GM12864 (cell line): ENCODE measurements at regions not wholly inside any gene's neighbourhood (a gene's known extent, or its start where the extent isn't known, plus 50 kb on each side); places are given as distances from the start of the nearest gene placed in this dataset.
"Not testable (repeated sequence)": the region's sequence is repeated elsewhere in the genome, so short reads cannot be mapped to it uniquely, and the experiment has no call there.

ENCODE experiments used
- DNase-seq: peaks from one replicate; pipeline ENCODE4 v3.0.0-alpha.2; 2011; ENCODE audit warnings: low read depth
- H3K4me3 ChIP-seq: 2 replicates; pipeline ENCODE4 v1.5.1; 2011; ENCODE audit warnings: mild to moderate bottlenecking, low read depth, low read length, control low read depth
- TF ChIP-seq, protein P1 (sequence below): IDR thresholded peaks from 2 replicates; pipeline ENCODE4 v1.5.1; 2011; ENCODE audit warnings: low read depth, mild to moderate bottlenecking, moderate library complexity, low read length, control low read depth, inconsistent platforms; ENCODE audit errors: missing control alignments

DNA sequence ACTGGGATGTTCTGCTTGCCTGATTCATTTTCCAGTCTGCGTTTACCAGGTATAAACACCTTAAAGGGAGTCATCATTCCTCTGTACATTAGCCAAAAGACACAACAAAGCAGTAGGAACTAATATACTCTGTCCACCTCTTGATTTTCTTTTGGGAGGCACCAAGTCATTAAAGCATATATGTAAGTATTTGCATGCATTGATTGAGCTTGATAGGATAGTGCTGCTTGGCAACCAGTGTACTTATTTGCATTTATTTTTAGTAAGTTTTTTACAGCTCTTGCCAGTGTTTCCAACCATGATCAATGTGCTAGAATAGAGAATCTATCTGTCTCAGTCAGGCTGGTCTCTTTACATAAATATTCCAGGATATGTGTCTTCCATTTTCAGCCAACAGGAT, 353.3 kb upstream of the SEMA3C start:
- TF ChIP-seq, protein P1, sequence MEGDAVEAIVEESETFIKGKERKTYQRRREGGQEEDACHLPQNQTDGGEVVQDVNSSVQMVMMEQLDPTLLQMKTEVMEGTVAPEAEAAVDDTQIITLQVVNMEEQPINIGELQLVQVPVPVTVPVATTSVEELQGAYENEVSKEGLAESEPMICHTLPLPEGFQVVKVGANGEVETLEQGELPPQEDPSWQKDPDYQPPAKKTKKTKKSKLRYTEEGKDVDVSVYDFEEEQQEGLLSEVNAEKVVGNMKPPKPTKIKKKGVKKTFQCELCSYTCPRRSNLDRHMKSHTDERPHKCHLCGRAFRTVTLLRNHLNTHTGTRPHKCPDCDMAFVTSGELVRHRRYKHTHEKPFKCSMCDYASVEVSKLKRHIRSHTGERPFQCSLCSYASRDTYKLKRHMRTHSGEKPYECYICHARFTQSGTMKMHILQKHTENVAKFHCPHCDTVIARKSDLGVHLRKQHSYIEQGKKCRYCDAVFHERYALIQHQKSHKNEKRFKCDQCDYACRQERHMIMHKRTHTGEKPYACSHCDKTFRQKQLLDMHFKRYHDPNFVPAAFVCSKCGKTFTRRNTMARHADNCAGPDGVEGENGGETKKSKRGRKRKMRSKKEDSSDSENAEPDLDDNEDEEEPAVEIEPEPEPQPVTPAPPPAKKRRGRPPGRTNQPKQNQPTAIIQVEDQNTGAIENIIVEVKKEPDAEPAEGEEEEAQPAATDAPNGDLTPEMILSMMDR, result no peak
- no peak for DNase-seq
- no peak overlapping the region for H3K4me3 ChIP-seq

DNA sequence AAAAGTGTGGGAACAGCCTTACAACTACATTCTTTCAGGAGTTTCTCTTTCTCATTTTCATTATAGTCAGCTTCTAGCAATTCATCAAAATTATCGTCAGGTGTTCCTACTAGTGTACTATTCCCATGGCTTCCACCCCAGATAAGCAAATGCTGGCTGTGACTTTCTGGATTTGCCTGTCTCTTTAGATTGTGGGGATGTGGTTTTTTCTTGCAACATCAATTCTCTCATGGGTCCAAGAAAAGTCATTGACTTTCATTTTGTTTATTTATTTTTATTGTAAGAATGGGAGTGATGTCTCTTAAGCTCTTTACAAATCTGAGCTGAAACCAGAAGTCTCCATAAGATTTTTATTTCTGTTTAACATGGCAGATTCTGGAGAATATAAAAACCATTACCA, 349.7 kb upstream of the SEMA3C start:
- DNase-seq, result no peak
- TF ChIP-seq, protein P1, result no peak
- H3K4me3 ChIP-seq, result no peak overlapping the region

GRCh38 chr7:81267508-81267907, 348.7 kb upstream of the SEMA3C start:
- no peak for DNase-seq

GRCh38 chr7:81264116-81264515, 345.3 kb upstream of the SEMA3C start:
- no peak overlapping the region for H3K4me3 ChIP-seq
- TF ChIP-seq, protein P1, result no peak
- DNase-seq, result no peak

More at GRCh38 chr7:81267508-81267907, 348.7 kb upstream of the SEMA3C start:
- TF ChIP-seq, protein P1, result no peak
- no peak overlapping the region for H3K4me3 ChIP-seq

- TF ChIP-seq, protein P1, result no peak
- no peak for DNase-seq
- no peak overlapping the region for H3K4me3 ChIP-seq
These were observed 341.3 kb upstream of the SEMA3C start for GRCh38 chr7:81260152-81260551.

DNA sequence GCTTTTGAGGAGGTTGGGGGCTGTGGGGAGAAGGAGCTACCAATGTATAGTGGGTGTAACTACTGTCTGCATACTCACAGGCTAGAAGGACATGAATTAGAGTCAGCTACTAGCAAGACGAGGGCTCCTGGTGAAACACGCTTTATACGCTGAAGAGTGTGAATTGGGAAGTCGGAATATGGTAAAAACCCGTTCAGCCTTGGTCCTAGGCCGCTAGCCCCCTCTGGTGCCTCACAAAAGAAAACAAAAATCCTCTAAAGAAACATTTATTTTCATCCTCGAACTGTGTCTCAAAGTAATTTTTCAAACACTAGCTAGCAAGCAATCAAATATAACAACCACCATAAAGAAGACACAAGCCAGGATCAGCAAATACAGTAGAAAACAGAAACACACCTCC, 338.1 kb upstream of the SEMA3C start:
- no peak for DNase-seq
- no peak overlapping the region for H3K4me3 ChIP-seq
- TF ChIP-seq, protein P1, result no peak

DNA sequence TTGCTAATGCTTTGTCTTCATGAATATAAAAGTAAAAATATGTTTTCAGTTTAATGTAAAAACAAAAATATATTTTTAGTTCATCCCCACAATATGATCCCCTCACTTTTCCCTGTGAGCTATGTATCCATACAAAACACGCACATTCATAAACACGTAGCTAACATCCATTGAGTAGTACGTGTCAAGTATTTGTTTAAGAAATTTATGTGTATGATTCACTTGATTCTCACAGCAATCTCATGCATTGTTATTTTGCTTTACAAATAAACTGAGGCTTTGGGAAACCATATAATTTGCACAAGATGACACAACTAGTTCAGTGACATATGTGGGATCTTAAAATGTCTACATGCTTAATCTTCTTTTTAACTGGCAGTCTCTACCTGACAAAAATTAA, 329.6 kb upstream of the SEMA3C start:
- DNase-seq, result no peak
- TF ChIP-seq, protein P1, result no peak
- H3K4me3 ChIP-seq, result no peak overlapping the region

DNA sequence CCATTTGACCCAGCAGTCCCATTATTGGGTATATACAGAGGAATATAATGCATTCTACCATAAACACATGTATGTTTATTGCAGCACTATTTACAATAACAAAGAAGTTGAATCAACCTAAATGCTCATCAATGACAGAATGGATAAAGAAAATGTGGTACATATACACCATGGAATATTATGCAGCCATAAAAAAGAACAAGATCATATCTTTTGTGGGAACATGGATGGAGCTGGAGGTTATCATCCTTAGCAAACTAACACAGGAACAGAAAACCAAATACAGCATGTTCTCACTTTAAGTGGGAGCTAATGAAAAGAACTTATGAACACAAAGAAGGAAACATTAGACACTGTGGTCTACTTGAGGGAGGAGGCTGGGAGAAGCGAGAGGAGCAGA, 328.5 kb upstream of the SEMA3C start:
- not testable (repeated sequence) for DNase-seq, H3K4me3 ChIP-seq
